ENCODE measurements at regions not wholly inside any gene's neighbourhood (a gene's known extent, or its start where the extent isn't known, plus 50 kb on each side); places are given as distances from the start of the nearest gene placed in this dataset.

DNA sequence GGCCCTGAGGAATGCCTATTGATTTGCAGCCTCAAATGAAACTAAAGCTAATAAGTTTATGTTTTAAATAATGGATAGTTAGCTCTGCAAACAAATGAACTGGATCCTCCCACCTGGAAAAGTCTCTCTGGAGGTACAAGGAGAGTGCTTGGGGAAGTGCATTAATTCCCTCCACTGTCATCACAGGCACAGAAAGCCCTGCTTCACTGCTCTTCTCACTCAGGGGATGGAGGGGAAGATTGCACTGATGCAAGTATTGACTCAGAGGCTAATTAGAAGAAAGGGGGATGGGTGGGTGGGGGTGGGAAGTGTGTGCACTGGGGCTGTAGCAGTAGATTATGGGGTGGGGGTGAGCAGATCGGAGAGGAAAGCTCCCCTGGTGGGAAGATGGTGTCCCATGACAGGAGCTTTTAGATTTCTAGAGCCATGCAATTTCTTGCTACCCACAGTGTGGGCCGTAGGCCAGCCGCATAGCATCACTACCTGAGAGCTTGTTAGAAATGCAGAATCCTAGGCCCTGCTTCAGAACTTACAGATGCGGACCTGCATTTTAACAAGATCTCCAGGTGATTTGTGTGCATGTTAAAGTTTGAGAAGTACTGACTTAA is 163.9 kb downstream of the HIPK3 start:
- Histone ChIP-seq H3K4me3 (no peak overlapping the region), H3K9me3 (no peaks in the 10 kb centered on the region), H3K27ac (no peak overlapping the region), H3K4me1 (no peaks in the 10 kb centered on the region), H3K27me3 (replicated peaks in 1 of 7) (peaks cover 0 to 7% (median 0%) of the 10 kb centered on the region in 7 donors), H3K36me3 (no peaks in the 10 kb centered on the region)
- TF ChIP-seq, protein P1, sequence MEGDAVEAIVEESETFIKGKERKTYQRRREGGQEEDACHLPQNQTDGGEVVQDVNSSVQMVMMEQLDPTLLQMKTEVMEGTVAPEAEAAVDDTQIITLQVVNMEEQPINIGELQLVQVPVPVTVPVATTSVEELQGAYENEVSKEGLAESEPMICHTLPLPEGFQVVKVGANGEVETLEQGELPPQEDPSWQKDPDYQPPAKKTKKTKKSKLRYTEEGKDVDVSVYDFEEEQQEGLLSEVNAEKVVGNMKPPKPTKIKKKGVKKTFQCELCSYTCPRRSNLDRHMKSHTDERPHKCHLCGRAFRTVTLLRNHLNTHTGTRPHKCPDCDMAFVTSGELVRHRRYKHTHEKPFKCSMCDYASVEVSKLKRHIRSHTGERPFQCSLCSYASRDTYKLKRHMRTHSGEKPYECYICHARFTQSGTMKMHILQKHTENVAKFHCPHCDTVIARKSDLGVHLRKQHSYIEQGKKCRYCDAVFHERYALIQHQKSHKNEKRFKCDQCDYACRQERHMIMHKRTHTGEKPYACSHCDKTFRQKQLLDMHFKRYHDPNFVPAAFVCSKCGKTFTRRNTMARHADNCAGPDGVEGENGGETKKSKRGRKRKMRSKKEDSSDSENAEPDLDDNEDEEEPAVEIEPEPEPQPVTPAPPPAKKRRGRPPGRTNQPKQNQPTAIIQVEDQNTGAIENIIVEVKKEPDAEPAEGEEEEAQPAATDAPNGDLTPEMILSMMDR (IDR thresholded peaks at IDR 0.05 in 8 of 11, conservative IDR thresholded peaks at IDR 0.05 in 3 of 11), result no peak
- TF ChIP-seq POLR2AphosphoS5 (IDR thresholded peaks at IDR 0.05) (no peak), POLR2A (IDR thresholded peaks at IDR 0.05) (no peak)
- intact Hi-C loops (cut with DNase I; ENCODE audit: low total_unique reads), result no loop called here
- no peak for DNase-seq
- 90 to 96% (median 91%) methylated on average over 4 of the region's 4 CpGs for WGBS, 5 donors

DNA sequence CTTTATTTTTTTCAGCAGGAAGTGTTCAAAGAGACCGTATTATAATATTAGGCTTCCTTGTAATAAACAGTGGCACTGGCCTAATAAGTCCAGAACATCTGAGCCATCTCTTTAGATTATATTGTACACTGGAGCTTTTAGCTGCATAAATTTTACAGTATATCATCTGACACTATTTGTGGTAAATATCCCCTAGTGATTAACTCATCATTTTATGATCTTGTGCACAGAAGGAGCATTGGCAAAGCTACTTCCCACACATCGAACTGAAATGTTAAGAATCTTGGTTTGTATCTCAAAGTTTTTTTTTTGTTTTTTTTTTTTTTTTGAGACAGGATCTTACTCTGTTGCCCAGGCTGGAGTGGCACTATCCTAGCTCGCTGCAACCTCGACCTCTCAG is 162.7 kb downstream of the HIPK3 start:
- intact Hi-C loops (cut with DNase I; ENCODE audit: low total_unique reads), result no loop called here
- TF ChIP-seq POLR2AphosphoS5 (IDR thresholded peaks at IDR 0.05), result no peak
- TF ChIP-seq POLR2A (IDR thresholded peaks at IDR 0.05), result no peak
- TF ChIP-seq, protein P1 (IDR thresholded peaks at IDR 0.05 in 8 of 11, conservative IDR thresholded peaks at IDR 0.05 in 3 of 11), result no peak
- 82 to 93% (median 89%) methylated on average over 4 of the region's 4 CpGs for WGBS, 5 donors
- no peaks in the 10 kb centered on the region for H3K4me1 ChIP-seq
- no peaks in the 10 kb centered on the region for H3K36me3 ChIP-seq
- DNase-seq, result no peak
- no peak overlapping the region for H3K4me3 ChIP-seq
- no peak overlapping the region for H3K27ac ChIP-seq
- H3K9me3 ChIP-seq, result no peaks in the 10 kb centered on the region
- H3K27me3 ChIP-seq (replicated peaks in 1 of 7), result peaks cover 0 to 11% (median 0%) of the 10 kb centered on the region in 7 donors

DNA sequence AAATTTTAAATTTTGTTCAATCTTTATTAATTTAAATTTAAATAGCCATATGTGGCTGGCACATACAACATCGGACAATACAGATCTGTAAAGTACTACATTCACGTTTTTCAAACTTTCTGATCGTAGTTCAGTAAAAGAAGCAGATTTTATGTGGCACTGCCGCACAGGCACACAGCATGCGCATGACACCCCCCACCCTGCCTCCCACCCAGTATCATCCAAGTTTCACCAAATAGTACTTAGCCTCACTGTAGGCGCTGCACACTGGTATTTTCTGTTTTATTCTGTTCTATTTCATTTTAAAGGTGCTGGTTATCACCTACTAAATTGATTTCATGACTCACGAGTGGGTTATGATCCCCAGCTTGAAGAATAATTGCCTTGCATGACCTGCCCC is 159.9 kb downstream of the HIPK3 start:
- peaks cover 0 to 11% (median 0%) of the 10 kb centered on the region in 7 donors for H3K27me3 ChIP-seq (replicated peaks in 1 of 7)
- 89 to 93% (median 92%) methylated on average over 7 of the region's 7 CpGs for WGBS, 5 donors
- intact Hi-C loops (cut with DNase I; ENCODE audit: low total_unique reads), result no loop called here
- H3K9me3 ChIP-seq, result no peaks in the 10 kb centered on the region
- no peak overlapping the region for H3K27ac ChIP-seq
- TF ChIP-seq POLR2A (IDR thresholded peaks at IDR 0.05), result no peak
- TF ChIP-seq POLR2AphosphoS5 (IDR thresholded peaks at IDR 0.05), result no peak
- TF ChIP-seq, protein P1 (IDR thresholded peaks at IDR 0.05 in 8 of 11, conservative IDR thresholded peaks at IDR 0.05 in 3 of 11), result no peak
- no peak for DNase-seq
- H3K4me1 ChIP-seq, result no peaks in the 10 kb centered on the region
- H3K36me3 ChIP-seq, result no peaks in the 10 kb centered on the region
- no peak overlapping the region for H3K4me3 ChIP-seq

DNA sequence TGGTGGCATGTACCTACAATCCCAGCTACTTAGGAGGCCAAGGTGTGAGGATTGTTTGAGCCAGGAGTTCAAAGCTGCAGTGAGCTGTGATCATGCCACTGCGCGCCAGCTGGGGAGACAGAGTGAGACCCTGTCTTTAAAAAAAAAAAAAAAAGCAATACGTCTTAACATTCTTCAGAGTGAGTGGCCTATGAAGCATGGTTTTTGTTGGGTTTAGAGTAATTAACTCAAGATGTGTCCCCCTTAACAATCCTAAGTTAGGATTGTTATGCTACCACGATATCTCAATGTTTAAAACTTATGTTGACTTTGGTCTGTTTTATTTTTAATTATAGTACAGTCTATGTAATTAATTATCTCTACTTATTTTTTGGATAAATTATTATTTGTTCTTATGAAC is 156.1 kb downstream of the HIPK3 start:
- H3K27ac ChIP-seq, result no peak overlapping the region
- DNase-seq, result no peak
- H3K4me3 ChIP-seq, result no peak overlapping the region
- intact Hi-C loops (cut with DNase I; ENCODE audit: low total_unique reads), result no loop called here
- H3K9me3 ChIP-seq, result no peaks in the 10 kb centered on the region
- no peaks in the 10 kb centered on the region for H3K36me3 ChIP-seq
- 70 to 83% (median 80%) methylated on average over 4 of the region's 4 CpGs for WGBS, 5 donors
- H3K27me3 ChIP-seq (replicated peaks in 1 of 7), result peaks cover 0 to 12% (median 0%) of the 10 kb centered on the region in 7 donors
- no peaks in the 10 kb centered on the region for H3K4me1 ChIP-seq
- TF ChIP-seq POLR2A (IDR thresholded peaks at IDR 0.05) (no peak), POLR2AphosphoS5 (IDR thresholded peaks at IDR 0.05) (no peak)
- TF ChIP-seq, protein P1 (IDR thresholded peaks at IDR 0.05 in 8 of 11, conservative IDR thresholded peaks at IDR 0.05 in 3 of 11), result no peak

Data from spleen (tissue), 11 donors.